ENCODE measurements at regions not wholly inside any gene's neighbourhood (a gene's known extent, or its start where the extent isn't known, plus 50 kb on each side); places are given as distances from the start of the nearest gene placed in this dataset.
"Not testable (repeated sequence)": the region's sequence is repeated elsewhere in the genome, so short reads cannot be mapped to it uniquely, and the experiment has no call there.

DNA sequence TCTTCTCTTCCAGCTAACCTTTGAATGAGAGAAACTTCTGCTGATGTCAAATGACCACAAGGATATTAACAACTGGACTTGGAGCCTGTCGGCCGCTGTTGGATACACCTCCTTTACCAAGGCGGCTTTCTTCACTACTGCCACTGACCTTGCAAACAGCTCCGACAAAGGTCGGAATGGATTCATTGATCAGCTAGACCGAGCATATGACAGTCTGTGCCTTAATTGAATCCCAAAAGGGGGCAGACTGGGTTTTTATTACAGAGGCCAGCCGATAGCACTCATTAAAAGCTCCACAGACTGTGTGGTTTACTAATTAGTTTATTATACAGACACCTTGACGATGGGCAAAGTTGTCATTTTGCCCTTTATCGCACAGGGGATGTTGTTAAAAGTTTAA, 394.5 kb downstream of the RERGL start:
- no peak for DNase-seq (ENCODE audit: low spot score)

DNA sequence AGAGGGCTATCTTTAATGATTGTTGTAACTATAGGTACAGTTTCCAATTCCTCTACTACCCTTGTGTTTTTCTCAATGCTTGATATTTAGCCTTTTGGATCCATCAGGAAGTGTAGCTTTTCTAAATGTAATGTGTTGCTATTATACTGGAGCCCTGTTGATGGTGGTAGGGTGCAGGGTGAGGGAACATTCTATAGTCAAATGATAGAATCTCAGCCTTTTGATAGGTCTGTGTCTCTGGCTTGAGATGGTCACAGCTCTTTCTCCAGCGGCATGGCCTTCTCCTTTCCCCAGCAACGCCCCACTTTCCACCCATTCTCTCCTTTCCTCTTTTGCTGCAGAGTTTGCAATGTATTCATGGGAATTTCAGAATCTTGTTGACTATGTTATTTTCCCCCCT, 398.6 kb downstream of the RERGL start:
- DNase-seq (ENCODE audit: low spot score), result no peak

DNA sequence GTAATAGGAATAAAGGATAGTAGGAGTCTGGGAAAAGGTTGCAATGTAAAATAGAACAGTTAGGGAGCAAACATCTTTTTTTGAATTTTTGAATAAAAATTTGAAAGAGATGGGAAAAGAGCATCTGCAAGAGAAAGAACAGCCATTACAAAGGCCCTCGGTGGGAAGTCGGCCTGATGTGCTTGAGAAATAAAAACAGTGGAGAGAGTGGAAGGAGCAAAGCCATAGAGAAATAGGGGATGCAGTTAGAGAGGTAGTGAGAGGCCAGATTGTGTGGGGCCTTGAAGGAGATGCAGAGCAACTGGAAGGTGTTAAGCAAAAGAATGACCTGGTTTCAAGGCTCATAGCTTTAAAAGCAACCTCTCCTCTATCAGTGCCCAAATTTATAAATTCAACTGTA, 409.8 kb downstream of the RERGL start:
- DNase-seq (ENCODE audit: low spot score), result no peak

DNA sequence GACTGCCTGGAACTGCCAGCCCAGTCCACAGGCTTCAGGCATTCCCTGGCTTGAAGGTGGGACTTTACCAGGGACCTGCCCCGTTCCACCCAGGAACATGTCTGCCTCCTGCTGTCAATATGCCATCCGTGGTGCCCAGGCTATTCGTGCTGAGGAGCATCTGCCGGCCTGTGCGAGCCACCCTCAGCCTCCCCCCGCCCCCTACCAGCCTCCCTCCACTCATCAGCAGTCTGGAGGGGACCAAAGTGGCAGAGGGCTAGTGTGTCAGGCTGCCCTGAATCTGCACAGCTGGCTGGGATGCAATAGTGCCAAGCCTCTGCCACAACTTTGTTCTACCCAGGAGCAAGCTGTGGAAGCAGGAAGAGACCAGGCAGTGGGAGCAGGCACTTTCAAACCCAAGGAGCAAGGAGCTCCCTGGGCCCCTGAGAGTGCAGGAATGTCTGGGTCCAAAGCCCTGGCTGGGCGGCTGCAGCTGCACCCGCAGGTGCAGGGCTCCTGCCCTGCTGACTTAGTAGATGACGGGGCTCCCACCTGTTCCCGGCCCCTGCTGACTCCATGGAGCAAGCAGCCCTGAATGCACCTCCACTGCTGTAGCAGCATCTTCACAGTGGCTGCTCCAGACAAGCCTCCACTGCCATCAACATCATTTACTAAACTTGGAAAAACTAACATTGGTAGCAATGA, 423.2 kb downstream of the RERGL start:
- DNase-seq (ENCODE audit: low spot score), result no peak

DNA sequence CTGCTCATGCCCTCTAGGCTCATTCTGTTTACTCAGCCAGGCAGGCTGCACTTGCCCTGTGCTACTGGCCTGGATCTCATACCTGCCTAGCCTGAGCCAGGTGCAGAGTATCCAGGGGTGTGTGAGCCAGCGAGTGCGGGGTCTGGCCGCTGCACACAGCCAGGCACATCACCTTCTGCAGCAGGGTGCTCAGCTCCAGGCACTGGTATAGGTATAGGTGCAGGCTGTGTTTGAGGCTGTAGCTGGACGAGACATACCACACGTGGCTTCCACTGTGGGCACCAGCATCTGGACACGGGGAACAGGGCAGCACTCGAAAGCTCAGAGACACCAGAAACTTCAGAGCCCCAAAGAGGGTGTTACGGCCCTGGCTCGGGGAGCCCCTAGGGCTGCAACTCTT, 424.2 kb downstream of the RERGL start:
- DNase-seq (ENCODE audit: low spot score), result no peak

DNA sequence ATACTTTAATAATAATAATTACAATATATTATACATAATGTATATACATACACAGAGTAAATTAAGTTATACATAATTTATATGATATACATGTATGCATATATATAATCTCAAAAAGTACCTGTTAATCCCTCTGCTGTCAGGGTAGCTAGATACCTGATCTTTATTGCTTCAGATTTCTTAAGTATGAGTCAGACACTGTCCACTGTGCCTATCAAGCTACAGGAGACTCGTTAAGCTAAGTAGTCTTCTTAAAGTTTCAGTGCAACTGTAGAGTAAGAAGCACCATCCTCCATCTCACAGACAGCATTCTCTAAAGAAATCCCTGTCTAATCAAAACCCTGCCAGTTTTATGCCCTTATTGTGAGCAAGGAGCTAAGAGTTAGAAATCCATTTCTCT, 428.7 kb downstream of the RERGL start:
- peak; percentile 48 for DNase-seq (ENCODE audit: low spot score)

DNA sequence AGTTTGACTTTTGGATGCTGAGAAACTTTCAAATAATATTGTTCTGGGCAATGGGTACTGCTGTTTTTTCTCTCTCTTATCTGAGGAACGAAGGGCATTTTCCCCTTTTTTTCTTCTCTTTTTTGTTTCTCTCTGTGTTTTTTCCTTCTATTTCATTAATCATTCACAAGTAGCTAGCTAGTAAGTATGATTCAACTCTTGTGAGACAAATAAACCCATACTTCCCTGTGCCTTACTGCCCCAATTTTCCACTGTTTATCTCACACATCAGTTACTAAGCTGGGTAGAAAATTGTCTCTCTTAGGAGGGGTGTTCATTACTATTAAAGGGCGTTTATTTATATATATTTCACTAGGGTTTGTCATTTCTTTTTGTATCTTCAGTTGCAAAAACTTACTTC, 437.6 kb downstream of the RERGL start:
- no peak for DNase-seq (ENCODE audit: low spot score)

DNA sequence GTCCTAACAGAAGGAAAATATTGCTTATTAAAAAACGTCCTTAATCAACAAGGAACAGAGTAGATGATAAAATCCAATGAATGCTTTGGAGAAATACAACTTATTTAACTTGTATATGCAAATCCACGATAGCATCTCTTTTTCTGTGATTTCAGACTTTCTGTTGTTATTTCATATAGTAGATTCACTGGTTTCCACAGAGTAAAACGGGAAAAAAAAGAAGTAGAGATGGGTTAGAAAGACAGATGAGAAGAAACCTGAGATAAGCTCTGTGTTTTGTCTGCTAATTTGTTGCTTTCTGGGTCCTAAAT, 447.7 kb downstream of the RERGL start:
- no peak for DNase-seq (ENCODE audit: low spot score)

DNA sequence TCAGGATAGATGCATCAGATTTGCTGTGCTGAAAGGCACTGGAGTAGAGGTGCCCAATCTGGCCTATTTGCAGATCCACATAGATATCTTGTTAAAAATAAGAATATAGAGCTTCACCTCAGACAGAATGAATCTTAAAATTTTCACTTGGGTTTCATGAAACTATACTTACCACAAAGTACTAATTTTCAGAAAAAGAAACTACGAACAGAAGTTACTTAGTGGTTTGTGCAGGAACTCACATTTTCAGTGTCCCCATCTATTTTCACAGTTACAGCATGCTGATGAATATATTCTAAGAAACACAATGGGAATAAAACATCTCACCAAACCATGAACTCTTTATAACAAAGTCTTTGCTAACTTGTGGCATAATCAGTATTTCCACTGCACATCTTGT, 449.4 kb downstream of the RERGL start:
- DNase-seq (ENCODE audit: low spot score), result no peak

DNA sequence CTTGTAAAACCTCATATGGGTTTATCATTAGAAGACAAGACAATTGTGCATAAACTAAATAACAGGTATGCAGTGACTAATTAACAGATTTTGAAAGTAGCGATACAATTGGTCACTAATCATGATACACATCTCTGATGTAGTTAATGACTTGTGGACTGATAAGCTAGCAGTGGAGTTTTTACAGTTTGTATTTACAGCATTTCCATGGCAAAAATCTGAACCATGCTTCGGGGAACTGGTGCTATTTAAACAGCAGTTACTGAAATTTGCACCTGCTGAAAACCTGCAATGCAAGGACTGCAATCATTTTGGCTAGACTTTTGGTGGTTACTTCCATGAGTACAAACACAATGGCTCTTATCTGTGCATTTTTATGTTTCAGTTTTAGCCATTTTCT, 471.2 kb downstream of the RERGL start:
- no peak for DNase-seq (ENCODE audit: low spot score)

DNA sequence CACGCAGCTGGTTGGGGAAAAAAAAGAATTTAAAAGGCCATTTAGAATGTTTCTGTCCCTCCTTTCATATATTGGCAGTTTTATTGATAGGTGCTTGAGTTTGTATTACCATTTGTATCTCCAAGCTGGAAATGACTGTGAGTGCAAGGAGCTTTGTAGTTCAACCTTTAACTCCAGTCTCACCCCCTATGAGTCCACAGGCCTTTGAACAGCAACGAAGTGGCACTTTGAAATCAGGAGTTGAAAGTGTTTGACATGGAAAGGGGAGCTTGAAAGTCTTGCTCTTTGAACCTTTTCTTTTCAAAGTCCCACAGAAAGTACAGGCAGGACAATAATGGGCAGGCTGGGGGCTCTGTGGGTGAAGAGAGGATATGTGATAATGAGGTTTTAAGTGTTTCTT, 480.3 kb downstream of the RERGL start:
- DNase-seq (ENCODE audit: low spot score), result no peak

DNA sequence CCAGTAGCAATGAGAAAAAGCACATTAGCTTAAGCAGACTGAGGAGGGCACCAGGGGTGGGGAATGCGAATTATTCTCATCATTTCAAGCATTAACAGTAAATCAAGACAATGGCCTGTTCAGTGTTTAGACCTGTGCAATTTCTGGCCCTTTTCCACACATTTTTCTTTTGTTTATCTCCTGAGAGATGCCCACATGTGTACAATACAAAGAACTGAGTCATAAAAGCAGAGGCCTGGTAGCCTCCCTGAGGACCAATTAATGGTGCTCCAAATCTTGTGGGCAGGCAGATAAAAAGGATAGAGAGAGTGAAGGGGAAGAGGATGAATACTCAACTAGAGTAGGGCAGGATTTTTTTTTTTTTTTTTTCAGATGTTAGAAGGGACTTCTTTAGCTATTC, 480.8 kb downstream of the RERGL start:
- peak; percentile 60 for DNase-seq (ENCODE audit: low spot score)

DNA sequence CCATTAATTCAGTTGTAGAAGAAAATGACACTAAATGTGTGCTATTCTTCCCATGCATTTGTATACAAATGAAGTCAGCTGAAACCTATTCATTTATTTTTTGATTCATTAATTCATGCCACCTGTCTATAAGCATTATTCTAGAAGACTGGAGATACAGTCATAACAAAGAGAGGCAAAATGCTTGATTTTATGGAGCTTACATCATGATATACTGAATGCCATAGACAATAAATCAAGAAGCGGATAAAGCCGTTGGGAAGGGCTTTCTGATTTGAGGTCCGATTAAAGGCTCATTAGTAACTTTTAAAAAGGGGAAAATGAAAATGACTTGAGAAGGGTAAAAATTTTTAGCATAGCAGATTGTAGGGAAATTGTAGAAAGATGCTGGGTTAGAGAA, 494.9 kb downstream of the RERGL start:
- no peak for DNase-seq (ENCODE audit: low spot score)

DNA sequence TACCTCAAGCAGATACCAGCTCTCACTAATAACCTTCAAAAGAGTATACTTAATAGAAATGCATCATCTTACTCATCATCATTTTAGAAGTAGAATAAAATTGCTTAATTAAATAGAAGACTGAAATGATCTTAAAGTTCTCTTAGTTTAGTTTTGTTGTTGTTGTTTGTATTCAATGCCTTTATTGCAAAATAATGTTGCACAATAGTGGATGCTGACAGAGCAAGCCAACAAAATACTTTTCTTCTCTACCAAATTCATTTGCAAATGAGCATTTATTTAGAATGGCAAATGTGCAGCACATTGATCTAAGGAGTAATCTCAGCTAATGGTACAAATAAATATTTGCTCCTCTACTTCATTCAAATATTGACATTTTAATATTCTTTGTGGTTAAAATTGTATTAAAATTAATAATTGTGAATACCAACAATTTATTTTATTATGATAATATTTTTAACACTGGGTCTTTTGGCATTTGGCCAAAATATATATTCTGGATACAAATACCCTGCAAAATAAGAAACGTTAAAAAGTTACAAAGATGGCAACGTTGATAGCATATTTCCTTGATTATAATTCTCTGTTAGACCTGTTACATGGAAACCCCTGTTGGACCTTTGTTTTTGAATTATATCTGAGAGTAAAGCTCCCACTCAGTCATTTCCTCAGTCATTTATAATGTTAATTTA, 496.1 kb downstream of the RERGL start:
- DNase-seq (ENCODE audit: low spot score), result no peak

DNA sequence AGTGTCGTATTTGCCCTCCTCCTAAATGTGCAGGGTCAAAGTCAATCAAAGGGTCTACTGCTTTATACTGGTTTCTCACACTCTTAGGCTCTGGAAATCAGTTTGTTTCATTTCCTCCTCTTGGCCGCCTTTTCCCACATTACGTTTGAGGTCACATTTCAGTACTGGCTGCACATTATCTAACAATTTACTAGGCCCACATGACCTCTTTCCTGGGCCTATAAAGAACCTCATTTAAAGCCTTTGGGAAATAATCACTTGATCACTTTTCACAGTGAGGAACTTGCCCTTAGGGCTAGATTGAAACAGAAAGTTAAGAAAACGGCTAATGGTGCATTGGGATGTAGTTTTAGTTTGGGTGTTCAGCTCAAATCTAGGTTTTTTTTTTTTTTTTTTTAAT, 497.5 kb downstream of the RERGL start:
- peak; percentile 4 for DNase-seq (ENCODE audit: low spot score)

DNA sequence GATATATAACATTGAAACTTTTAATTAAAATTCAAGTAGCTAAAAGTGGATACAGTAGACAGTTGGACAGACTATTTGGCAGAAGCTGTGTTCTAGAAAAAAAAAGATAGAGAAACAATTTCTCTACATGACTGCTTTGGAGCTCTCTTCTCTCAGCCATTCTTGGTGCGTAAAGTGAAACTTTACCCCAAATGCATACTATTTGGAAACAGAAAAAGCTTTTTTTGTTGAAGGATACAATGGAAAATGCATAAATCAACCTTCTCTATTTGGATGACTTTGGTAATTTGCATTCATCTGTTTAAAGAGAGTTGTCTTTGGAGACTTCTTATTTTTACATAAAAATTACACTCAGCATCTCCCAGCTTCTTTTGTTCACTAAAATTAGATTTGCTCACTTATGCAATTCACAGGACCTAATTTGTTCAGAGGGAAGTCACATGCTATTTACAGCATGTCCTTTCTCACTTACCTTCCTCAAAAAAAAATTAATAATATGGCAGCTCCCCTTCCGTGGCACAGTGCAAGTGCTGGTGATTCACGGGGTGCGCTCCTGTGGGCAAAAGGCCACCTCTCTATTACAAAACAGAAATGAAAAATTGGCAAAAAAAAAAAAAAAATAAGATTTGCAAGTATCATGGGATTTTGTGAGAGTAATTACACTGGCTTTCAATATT, 498.9 kb downstream of the RERGL start:
- DNase-seq (ENCODE audit: low spot score), result no peak

DNA sequence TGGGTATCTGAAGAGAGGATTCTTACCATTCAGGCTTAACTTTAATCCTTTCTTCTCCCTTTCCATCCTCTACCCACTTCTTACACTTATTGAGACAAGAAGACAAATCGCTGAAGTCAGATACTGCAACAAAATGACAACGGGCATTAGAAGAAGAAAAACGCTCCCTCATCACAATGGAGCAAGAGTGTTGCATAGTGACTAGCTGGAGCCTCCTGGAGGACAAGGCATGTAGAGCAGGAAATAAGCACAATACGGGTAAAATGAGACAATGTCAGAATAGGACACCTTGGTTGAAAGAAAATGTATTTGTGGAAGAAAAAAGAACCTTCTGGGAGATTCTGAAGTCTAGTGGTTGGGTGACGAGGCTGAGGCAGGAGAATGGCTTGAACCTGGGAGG, 501.0 kb downstream of the RERGL start:
- peak; percentile 38 for DNase-seq (ENCODE audit: low spot score)

DNA sequence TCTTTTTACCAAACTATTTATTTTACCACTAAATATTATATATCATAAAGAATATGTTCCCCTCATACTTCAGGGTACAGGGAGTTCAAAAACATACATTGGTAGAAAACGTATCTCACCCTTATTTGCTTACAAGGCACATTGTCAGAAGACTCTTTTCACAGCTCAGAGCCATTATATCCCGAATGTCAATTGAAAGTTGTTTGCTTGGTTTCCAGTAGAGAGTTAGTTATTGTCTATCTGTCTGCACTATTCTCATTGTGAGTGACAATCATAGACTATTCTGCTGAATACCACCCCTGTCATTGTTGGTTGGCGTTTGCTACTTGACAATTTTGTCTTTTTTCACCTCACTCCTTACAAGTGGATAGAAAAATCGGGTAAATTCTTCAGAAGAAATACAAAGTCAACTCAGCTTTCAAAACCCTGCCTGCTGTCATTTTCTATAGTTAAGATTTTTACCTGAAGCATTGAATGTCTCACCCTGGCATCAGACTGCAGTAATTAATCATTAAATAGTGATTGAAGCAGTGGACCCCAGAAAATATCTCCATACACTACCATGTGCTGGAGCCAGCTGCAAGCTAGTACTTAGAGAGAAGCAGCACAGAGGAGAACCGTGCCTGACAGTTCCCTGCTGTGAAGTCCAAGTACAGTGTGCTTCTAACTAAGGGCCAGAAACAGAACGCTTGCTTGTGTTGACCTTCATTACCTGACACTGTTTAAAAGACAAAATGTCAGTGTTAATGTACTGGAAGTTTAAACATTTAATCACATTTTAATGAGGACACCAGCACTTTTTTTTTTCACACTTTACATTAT, 510.6 kb downstream of the RERGL start:
- DNase-seq (ENCODE audit: low spot score), result no peak

DNA sequence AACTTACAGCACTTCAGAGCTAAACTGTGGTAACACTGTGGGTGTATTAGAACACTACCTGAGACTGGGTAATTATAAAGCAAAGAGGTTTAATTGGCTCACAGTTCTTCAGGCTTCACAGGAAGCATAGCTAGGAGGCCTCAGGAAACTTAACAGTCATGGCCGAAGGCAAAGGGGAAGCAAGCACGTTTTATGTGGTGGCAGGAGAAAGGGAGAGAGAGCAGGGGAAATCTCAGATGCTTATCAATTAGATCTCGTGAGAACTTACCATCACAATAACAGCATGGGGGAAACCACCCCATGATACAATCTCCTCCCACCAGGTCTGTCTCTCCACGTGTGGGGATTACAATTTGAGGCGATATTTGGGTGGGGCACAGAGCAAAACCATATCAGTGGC, 512.6 kb downstream of the RERGL start:
- DNase-seq (ENCODE audit: low spot score), result no peak

DNA sequence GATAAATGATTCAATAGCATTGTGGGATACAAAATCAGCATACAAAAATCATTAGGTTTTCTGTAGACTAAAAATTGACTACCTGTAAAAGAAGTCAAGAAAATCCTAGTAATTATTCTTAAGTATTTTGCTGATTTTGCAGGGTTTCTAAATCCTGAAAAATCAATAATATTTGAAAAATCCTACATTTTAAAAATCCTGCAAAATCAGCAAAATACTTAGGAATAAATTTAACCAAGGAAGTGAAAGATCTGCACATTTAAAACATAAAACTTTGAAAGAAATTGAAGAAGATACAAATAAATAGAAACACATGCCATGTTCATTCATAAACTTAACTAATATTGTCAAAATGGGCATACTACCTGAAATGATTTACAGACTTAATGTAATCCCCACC, 517.7 kb downstream of the RERGL start:
- no peak for DNase-seq (ENCODE audit: low spot score)

DNA sequence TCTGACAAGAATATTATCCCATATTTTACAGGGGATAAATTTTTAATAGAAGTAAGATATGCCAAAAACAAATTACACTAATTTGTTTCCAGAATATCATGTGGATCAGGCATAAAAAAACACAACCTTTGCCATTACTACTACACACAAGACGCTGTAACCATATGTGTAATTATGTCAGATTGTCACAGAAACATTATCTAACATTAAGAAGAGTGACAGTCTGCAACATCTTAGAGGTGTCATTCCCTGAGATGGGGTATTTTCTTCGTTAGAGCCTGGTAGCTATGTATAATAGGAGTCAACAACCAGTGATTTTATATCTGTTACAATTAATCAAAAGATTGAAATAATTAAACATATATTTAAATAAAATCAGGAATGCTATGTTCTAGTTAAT, 518.9 kb downstream of the RERGL start:
- DNase-seq (ENCODE audit: low spot score), result no peak

DNA sequence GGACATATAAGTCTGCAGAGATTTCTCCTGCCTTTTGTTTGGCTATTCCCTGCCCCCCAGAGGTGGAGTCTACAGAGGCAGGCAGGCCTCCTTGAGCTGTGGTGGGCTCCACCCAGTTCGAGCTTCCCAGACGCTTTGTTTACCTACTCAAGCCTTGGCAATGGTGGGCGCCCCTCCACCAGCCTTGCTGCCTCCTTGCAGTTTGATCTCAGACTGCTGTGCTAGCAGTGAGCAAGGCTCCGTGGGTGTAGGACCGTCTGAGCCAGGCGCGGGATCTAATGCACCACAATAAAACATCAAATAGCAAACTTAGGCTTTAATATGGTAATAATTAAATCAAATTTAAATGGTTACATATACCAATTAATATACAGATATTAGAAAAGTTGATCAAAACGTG, 525.4 kb downstream of the RERGL start:
- not testable (repeated sequence) for DNase-seq (ENCODE audit: low spot score)

DNA sequence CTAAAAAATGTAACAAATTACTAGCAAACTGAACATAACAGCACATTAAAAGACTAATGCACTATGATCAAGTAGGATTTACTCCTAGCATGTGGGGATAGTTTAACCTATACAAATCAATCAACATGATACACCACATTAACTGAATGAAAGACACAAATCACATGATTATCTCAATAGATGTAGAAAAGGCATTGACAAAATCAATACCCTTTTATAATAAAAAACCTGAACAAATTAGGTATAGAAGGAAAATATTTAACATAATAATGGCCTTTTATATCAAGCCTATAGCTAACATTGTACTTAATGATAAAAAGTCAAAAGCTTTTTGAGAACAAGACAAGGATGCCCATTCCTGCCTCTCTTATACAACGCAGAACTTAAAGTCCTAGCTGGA, 540.0 kb downstream of the RERGL start:
- DNase-seq (ENCODE audit: low spot score), result no peak
